ENCODE measurements at regions not wholly inside any gene's neighbourhood (a gene's known extent, or its start where the extent isn't known, plus 50 kb on each side); places are given as distances from the start of the nearest gene placed in this dataset.

- 83% methylated on average over 5 of the region's 5 CpGs for WGBS
These were observed 78.8 kb downstream of the MIS18A start for GRCh38 chr21:32200029-32200428.

GRCh38 chr21:32198384-32198783 is 80.5 kb downstream of the MIS18A start:
- no peaks in the 10 kb centered on the region for H3K9me3 ChIP-seq (ENCODE audit: control insufficient read depth in 2 of 2, insufficient read depth in 1 of 2, low read length in 1 of 2)
- no peak overlapping the region for H3K4me3 ChIP-seq (ENCODE audit: low read length in 2 of 2)
- H3K27ac ChIP-seq (ENCODE audit: low read depth in 1 of 2, low read length in 1 of 2), result no peak overlapping the region
- H3K27me3 ChIP-seq (ENCODE audit: control insufficient read depth in 2 of 2, insufficient read depth in 1 of 2, low read length in 1 of 2), result no peaks in the 10 kb centered on the region
- H3K4me1 ChIP-seq (ENCODE audit: control insufficient read depth in 2 of 2, insufficient read depth in 2 of 2, low read length in 2 of 2), result no peaks in the 10 kb centered on the region
- WGBS, result 94% methylated on average over 8 of the region's 8 CpGs
- no peaks in the 10 kb centered on the region for H3K36me3 ChIP-seq (ENCODE audit: control insufficient read depth in 2 of 2, insufficient read depth in 2 of 2, low read length in 1 of 2)
- no peak for DNase-seq (ENCODE audit: low read depth in 6 of 9, low spot score in 9 of 9)

More at GRCh38 chr21:32200029-32200428, 78.8 kb downstream of the MIS18A start:
- Histone ChIP-seq H3K4me1 (ENCODE audit: control insufficient read depth in 2 of 2, insufficient read depth in 2 of 2, low read length in 2 of 2) (no peaks in the 10 kb centered on the region), H3K27ac (ENCODE audit: low read depth in 1 of 2, low read length in 1 of 2) (no peak overlapping the region), H3K4me3 (ENCODE audit: low read length in 2 of 2) (no peak overlapping the region), H3K36me3 (ENCODE audit: control insufficient read depth in 2 of 2, insufficient read depth in 2 of 2, low read length in 1 of 2) (no peaks in the 10 kb centered on the region), H3K27me3 (ENCODE audit: control insufficient read depth in 2 of 2, insufficient read depth in 1 of 2, low read length in 1 of 2) (no peaks in the 10 kb centered on the region), H3K9me3 (ENCODE audit: control insufficient read depth in 2 of 2, insufficient read depth in 1 of 2, low read length in 1 of 2) (no peaks in the 10 kb centered on the region)
- DNase-seq (ENCODE audit: low read depth in 6 of 9, low spot score in 9 of 9), result no peak

GRCh38 chr21:32197896-32198295 is 81.0 kb downstream of the MIS18A start:
- 70% methylated on average over 2 of the region's 2 CpGs for WGBS

DNA sequence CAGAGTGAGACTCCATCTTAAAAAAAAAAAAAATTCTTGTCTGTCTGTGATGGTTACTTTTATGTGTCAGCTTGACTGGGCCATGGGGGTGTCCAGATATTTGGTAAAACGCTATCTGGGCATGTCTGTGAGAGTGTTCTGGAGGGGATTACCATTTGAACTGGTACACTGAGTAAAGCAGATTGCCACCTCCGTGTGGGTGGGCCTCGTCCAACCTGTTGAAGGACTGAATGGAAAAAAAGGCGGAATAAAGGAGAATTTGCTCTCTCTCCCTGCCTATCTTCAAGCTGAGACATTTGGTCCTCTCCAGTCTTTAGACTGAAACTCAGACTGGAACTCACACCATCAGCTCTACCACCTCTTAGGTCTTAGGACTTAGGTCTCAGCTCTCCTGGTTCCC is 82.8 kb downstream of the MIS18A start:
- no peaks in the 10 kb centered on the region for H3K27me3 ChIP-seq (ENCODE audit: control insufficient read depth in 2 of 2, insufficient read depth in 1 of 2, low read length in 1 of 2)
- no peak overlapping the region for H3K27ac ChIP-seq (ENCODE audit: low read depth in 1 of 2, low read length in 1 of 2)
- no peaks in the 10 kb centered on the region for H3K36me3 ChIP-seq (ENCODE audit: control insufficient read depth in 2 of 2, insufficient read depth in 2 of 2, low read length in 1 of 2)
- DNase-seq (ENCODE audit: low read depth in 6 of 9, low spot score in 9 of 9), result no peak
- WGBS, result 95% methylated on average over 4 of the region's 4 CpGs
- no peaks in the 10 kb centered on the region for H3K9me3 ChIP-seq (ENCODE audit: control insufficient read depth in 2 of 2, insufficient read depth in 1 of 2, low read length in 1 of 2)
- no peak overlapping the region for H3K4me3 ChIP-seq (ENCODE audit: low read length in 2 of 2)
- no peaks in the 10 kb centered on the region for H3K4me1 ChIP-seq (ENCODE audit: control insufficient read depth in 2 of 2, insufficient read depth in 2 of 2, low read length in 2 of 2)

More at GRCh38 chr21:32197896-32198295, 81.0 kb downstream of the MIS18A start:
- DNase-seq (ENCODE audit: low read depth in 6 of 9, low spot score in 9 of 9), result peak in 1 of 9 donors; percentile 4
- no peaks in the 10 kb centered on the region for H3K36me3 ChIP-seq (ENCODE audit: control insufficient read depth in 2 of 2, insufficient read depth in 2 of 2, low read length in 1 of 2)
- H3K27me3 ChIP-seq (ENCODE audit: control insufficient read depth in 2 of 2, insufficient read depth in 1 of 2, low read length in 1 of 2), result no peaks in the 10 kb centered on the region
- no peaks in the 10 kb centered on the region for H3K9me3 ChIP-seq (ENCODE audit: control insufficient read depth in 2 of 2, insufficient read depth in 1 of 2, low read length in 1 of 2)
- H3K27ac ChIP-seq (ENCODE audit: low read depth in 1 of 2, low read length in 1 of 2), result no peak overlapping the region
- no peaks in the 10 kb centered on the region for H3K4me1 ChIP-seq (ENCODE audit: control insufficient read depth in 2 of 2, insufficient read depth in 2 of 2, low read length in 2 of 2)
- H3K4me3 ChIP-seq (ENCODE audit: low read length in 2 of 2), result no peak overlapping the region

- WGBS, result 78% methylated on average over 7 of the region's 7 CpGs
- H3K27ac ChIP-seq (ENCODE audit: low read depth in 1 of 2, low read length in 1 of 2), result no peak overlapping the region
- no peaks in the 10 kb centered on the region for H3K27me3 ChIP-seq (ENCODE audit: control insufficient read depth in 2 of 2, insufficient read depth in 1 of 2, low read length in 1 of 2)
- H3K9me3 ChIP-seq (ENCODE audit: control insufficient read depth in 2 of 2, insufficient read depth in 1 of 2, low read length in 1 of 2), result no peaks in the 10 kb centered on the region
- no peak for DNase-seq (ENCODE audit: low read depth in 6 of 9, low spot score in 9 of 9)
- H3K36me3 ChIP-seq (ENCODE audit: control insufficient read depth in 2 of 2, insufficient read depth in 2 of 2, low read length in 1 of 2), result no peaks in the 10 kb centered on the region
- H3K4me3 ChIP-seq (ENCODE audit: low read length in 2 of 2), result no peak overlapping the region
- H3K4me1 ChIP-seq (ENCODE audit: control insufficient read depth in 2 of 2, insufficient read depth in 2 of 2, low read length in 2 of 2), result no peaks in the 10 kb centered on the region
These were observed 85.8 kb downstream of the MIS18A start for GRCh38 chr21:32193098-32193465.

- DNase-seq (ENCODE audit: low read depth in 6 of 9, low spot score in 9 of 9), result no peak
- Histone ChIP-seq H3K9me3 (ENCODE audit: control insufficient read depth in 2 of 2, insufficient read depth in 1 of 2, low read length in 1 of 2) (no peaks in the 10 kb centered on the region), H3K36me3 (ENCODE audit: control insufficient read depth in 2 of 2, insufficient read depth in 2 of 2, low read length in 1 of 2) (no peaks in the 10 kb centered on the region), H3K4me1 (ENCODE audit: control insufficient read depth in 2 of 2, insufficient read depth in 2 of 2, low read length in 2 of 2) (no peaks in the 10 kb centered on the region), H3K27ac (ENCODE audit: low read depth in 1 of 2, low read length in 1 of 2) (no peak overlapping the region), H3K27me3 (ENCODE audit: control insufficient read depth in 2 of 2, insufficient read depth in 1 of 2, low read length in 1 of 2) (no peaks in the 10 kb centered on the region), H3K4me3 (ENCODE audit: low read length in 2 of 2) (no peak overlapping the region)
- 89% methylated on average over 13 of the region's 13 CpGs for WGBS
These were observed 86.4 kb downstream of the MIS18A start for GRCh38 chr21:32192291-32193097.

GRCh38 chr21:32190493-32191144 is 88.2 kb downstream of the MIS18A start:
- Histone ChIP-seq H3K27me3 (ENCODE audit: control insufficient read depth in 2 of 2, insufficient read depth in 1 of 2, low read length in 1 of 2) (no peaks in the 10 kb centered on the region), H3K27ac (ENCODE audit: low read depth in 1 of 2, low read length in 1 of 2) (no peak overlapping the region), H3K36me3 (ENCODE audit: control insufficient read depth in 2 of 2, insufficient read depth in 2 of 2, low read length in 1 of 2) (no peaks in the 10 kb centered on the region), H3K9me3 (ENCODE audit: control insufficient read depth in 2 of 2, insufficient read depth in 1 of 2, low read length in 1 of 2) (no peaks in the 10 kb centered on the region), H3K4me3 (ENCODE audit: low read length in 2 of 2) (no peak overlapping the region), H3K4me1 (ENCODE audit: control insufficient read depth in 2 of 2, insufficient read depth in 2 of 2, low read length in 2 of 2) (no peaks in the 10 kb centered on the region)
- DNase-seq (ENCODE audit: low read depth in 6 of 9, low spot score in 9 of 9), result no peak
- WGBS, result 76% methylated on average over 9 of the region's 9 CpGs

GRCh38 chr21:32189688-32190483 is 89.0 kb downstream of the MIS18A start:
- H3K4me1 ChIP-seq (ENCODE audit: control insufficient read depth in 2 of 2, insufficient read depth in 2 of 2, low read length in 2 of 2), result no peaks in the 10 kb centered on the region
- no peaks in the 10 kb centered on the region for H3K9me3 ChIP-seq (ENCODE audit: control insufficient read depth in 2 of 2, insufficient read depth in 1 of 2, low read length in 1 of 2)
- H3K36me3 ChIP-seq (ENCODE audit: control insufficient read depth in 2 of 2, insufficient read depth in 2 of 2, low read length in 1 of 2), result no peaks in the 10 kb centered on the region
- no peak overlapping the region for H3K27ac ChIP-seq (ENCODE audit: low read depth in 1 of 2, low read length in 1 of 2)
- 82% methylated on average over 5 of the region's 5 CpGs for WGBS
- no peaks in the 10 kb centered on the region for H3K27me3 ChIP-seq (ENCODE audit: control insufficient read depth in 2 of 2, insufficient read depth in 1 of 2, low read length in 1 of 2)
- no peak overlapping the region for H3K4me3 ChIP-seq (ENCODE audit: low read length in 2 of 2)
- no peak for DNase-seq (ENCODE audit: low read depth in 6 of 9, low spot score in 9 of 9)

DNA sequence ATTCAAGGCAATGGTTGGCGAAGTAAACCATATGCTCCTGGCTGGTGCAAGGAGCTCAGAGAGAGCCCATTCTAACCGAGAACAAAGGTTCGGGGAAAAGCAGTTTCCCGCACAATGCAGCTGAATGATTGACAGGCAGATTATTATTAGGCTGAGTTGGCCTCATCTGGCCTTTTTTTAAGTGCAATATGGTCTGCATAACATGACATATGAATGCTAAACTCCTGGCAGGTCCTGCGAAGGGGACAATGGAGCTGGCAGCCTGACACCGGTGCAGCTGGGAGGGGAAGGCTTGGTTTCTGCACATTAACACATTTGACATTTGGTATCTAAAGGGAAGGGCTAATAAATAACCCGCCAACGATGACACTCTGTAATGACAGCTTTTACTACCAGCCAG is 92.0 kb downstream of the MIS18A start:
- no peak for DNase-seq (ENCODE audit: low read depth in 6 of 9, low spot score in 9 of 9)
- Histone ChIP-seq H3K4me1 (ENCODE audit: control insufficient read depth in 2 of 2, insufficient read depth in 2 of 2, low read length in 2 of 2) (no peaks in the 10 kb centered on the region), H3K4me3 (ENCODE audit: low read length in 2 of 2) (no peak overlapping the region), H3K27me3 (ENCODE audit: control insufficient read depth in 2 of 2, insufficient read depth in 1 of 2, low read length in 1 of 2) (no peaks in the 10 kb centered on the region), H3K27ac (ENCODE audit: low read depth in 1 of 2, low read length in 1 of 2) (no peak overlapping the region), H3K36me3 (ENCODE audit: control insufficient read depth in 2 of 2, insufficient read depth in 2 of 2, low read length in 1 of 2) (no peaks in the 10 kb centered on the region), H3K9me3 (ENCODE audit: control insufficient read depth in 2 of 2, insufficient read depth in 1 of 2, low read length in 1 of 2) (no peaks in the 10 kb centered on the region)
- WGBS, result 77% methylated on average over 8 of the region's 8 CpGs
